ENCODE measurements at regions not wholly inside any gene's neighbourhood (a gene's known extent, or its start where the extent isn't known, plus 50 kb on each side); places are given as distances from the start of the nearest gene placed in this dataset.

DNA sequence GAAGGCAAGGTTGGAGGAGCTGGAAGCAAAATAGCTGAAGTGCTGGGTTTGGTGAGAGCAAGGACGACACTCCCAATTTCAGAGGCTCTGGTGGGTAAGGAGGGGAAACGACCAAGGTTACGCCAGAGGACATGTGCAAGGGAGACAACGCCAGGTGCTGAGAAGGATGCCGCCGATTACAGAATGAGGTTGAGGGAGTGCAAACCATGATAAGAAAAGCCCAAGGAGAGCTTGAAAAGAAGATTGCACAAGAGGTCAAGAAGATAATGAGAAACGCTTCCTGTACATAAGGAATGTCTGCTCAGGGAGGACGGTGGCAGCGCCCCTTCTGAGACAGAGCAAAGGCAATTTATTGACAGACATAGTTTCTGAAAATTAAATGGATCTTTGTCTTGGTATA, 382.0 kb upstream of the PROX1 start:
- TF ChIP-seq, protein P1, sequence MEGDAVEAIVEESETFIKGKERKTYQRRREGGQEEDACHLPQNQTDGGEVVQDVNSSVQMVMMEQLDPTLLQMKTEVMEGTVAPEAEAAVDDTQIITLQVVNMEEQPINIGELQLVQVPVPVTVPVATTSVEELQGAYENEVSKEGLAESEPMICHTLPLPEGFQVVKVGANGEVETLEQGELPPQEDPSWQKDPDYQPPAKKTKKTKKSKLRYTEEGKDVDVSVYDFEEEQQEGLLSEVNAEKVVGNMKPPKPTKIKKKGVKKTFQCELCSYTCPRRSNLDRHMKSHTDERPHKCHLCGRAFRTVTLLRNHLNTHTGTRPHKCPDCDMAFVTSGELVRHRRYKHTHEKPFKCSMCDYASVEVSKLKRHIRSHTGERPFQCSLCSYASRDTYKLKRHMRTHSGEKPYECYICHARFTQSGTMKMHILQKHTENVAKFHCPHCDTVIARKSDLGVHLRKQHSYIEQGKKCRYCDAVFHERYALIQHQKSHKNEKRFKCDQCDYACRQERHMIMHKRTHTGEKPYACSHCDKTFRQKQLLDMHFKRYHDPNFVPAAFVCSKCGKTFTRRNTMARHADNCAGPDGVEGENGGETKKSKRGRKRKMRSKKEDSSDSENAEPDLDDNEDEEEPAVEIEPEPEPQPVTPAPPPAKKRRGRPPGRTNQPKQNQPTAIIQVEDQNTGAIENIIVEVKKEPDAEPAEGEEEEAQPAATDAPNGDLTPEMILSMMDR (IDR thresholded peaks at IDR 0.05): no peak
- TF ChIP-seq POLR2A (IDR thresholded peaks at IDR 0.05) (no peak), POLR2AphosphoS5 (IDR thresholded peaks at IDR 0.05) (no peak)
